Neural progenitor cell (in vitro differentiated cells): ENCODE measurements at regions not wholly inside any gene's neighbourhood (a gene's known extent, or its start where the extent isn't known, plus 50 kb on each side); places are given as distances from the start of the nearest gene placed in this dataset.

ENCODE experiments used
- EZH2 ChIP-seq: fragments of 200-600 bp; sonication (generic); IDR thresholded peaks from 2 replicates; pipeline ENCODE4 v1.6.1; 2017; ENCODE audit warnings: antibody characterized with exemption, mild to moderate bottlenecking, moderate library complexity
- EZH2phosphoT487 ChIP-seq: fragments of 200-600 bp; sonication (generic); IDR thresholded peaks from 2 replicates; pipeline ENCODE4 v1.6.1; 2017; ENCODE audit warnings: antibody characterized with exemption
- TF ChIP-seq, protein P1 (sequence below): fragments of 200-600 bp; sonication (generic); IDR thresholded peaks from 2 replicates; pipeline ENCODE4 v1.5.1; 2017; ENCODE audit warnings: antibody characterized with exemption, mild to moderate bottlenecking

DNA sequence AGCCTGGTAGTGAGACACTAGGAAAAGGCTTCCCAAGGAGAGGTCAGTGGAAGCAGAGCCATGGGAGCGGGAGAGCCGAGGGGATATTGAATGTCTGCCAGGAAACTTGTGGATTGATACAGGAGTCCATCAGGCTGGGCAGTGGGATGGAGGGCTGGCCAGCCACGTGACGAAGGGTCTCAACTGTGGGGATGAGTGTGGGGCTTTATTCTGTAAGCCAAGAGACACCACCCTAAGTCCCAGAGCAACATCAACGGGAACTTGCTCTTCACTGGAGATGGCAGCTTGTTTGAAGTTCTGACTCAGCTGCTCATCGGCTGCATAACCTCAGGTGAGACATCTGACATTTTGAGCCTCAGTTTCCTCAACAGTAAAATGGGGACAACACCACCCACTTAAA lies 197.8 kb downstream of the VRK1 start:
- TF ChIP-seq, protein P1, sequence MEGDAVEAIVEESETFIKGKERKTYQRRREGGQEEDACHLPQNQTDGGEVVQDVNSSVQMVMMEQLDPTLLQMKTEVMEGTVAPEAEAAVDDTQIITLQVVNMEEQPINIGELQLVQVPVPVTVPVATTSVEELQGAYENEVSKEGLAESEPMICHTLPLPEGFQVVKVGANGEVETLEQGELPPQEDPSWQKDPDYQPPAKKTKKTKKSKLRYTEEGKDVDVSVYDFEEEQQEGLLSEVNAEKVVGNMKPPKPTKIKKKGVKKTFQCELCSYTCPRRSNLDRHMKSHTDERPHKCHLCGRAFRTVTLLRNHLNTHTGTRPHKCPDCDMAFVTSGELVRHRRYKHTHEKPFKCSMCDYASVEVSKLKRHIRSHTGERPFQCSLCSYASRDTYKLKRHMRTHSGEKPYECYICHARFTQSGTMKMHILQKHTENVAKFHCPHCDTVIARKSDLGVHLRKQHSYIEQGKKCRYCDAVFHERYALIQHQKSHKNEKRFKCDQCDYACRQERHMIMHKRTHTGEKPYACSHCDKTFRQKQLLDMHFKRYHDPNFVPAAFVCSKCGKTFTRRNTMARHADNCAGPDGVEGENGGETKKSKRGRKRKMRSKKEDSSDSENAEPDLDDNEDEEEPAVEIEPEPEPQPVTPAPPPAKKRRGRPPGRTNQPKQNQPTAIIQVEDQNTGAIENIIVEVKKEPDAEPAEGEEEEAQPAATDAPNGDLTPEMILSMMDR: no peak
- TF ChIP-seq EZH2 (no peak), EZH2phosphoT487 (no peak)
